Esophagus muscularis mucosa (tissue), 4 donors: ENCODE measurements at regions not wholly inside any gene's neighbourhood (a gene's known extent, or its start where the extent isn't known, plus 50 kb on each side); places are given as distances from the start of the nearest gene placed in this dataset.

Experiments used
- DNase-seq: peaks from one replicate; pipeline ENCODE4 v3.0.0-alpha.2; 2017; ENCODE audit errors: extremely low spot score
- H3K27ac ChIP-seq, 4 donors: fragments of 200-600 bp; sonication (generic); replicated peaks in 1 of 4; 1 replicate in 3 of 4; 2 replicates in 1 of 4; pipeline ENCODE4 v1.5.1; 2016 to 2019; ENCODE audit warnings: mild to moderate bottlenecking in 1 of 4
- H3K27me3 ChIP-seq, 4 donors: fragments of 200-600 bp; sonication (generic); one replicate each; pipeline versions ENCODE4 v1.5.1 to v1.6.0; 2016 to 2019
- H3K36me3 ChIP-seq, 4 donors: fragments of 200-600 bp; sonication (generic); one replicate each; pipeline ENCODE4 v1.5.1; 2016 to 2019
- H3K4me1 ChIP-seq, 4 donors: fragments of 200-600 bp; sonication (generic); one replicate each; pipeline ENCODE4 v1.5.1; 2016 to 2019
- H3K4me3 ChIP-seq, 4 donors: fragments of 200-600 bp; sonication (generic); 1 replicate in 2 of 4; 2 replicates in 2 of 4; pipeline ENCODE4 v1.5.1; 2016 to 2019; ENCODE audit warnings: mild to moderate bottlenecking in 4 of 4, moderate library complexity in 1 of 4
- H3K9me3 ChIP-seq, 4 donors: fragments of 200-600 bp; sonication (generic); 1 replicate in 3 of 4; 2 replicates in 1 of 4; pipeline ENCODE4 v1.5.1; 2016 to 2019
- EP300 ChIP-seq: sonication (generic); formaldehyde crosslinking; IDR thresholded peaks from one replicate; pipeline ENCODE4 v1.6.1; 2017; ENCODE audit warnings: antibody characterized with exemption
- POLR2A ChIP-seq: fragments of 450-650 bp; IDR thresholded peaks from one replicate; pipeline ENCODE4 v1.6.1; 2017; ENCODE audit warnings: antibody characterized with exemption, moderate library complexity, mild to moderate bottlenecking, low read depth
- POLR2AphosphoS5 ChIP-seq, 2 donors: sonication (generic); formaldehyde crosslinking; IDR thresholded peaks; one replicate each; pipeline ENCODE4 v1.6.1; 2017; ENCODE audit warnings: antibody characterized with exemption in 2 of 2
- WGBS: methylation state at CpG from one replicate; pipeline ENCODE4 v1.1.5; 2018; 5-methylcytosine and 5-hydroxymethylcytosine counted together
- intact Hi-C: fragments of 100-400 bp; cut with DNase I; formaldehyde crosslinking; loops from one replicate; pipeline ENCODE4 v1.15.1; 2023
- TF ChIP-seq, protein P1 (sequence below), 3 experiments: fragments of 200-600 bp in 2 of 3; fragments of 450-650 bp in 1 of 3; sonication (generic) in 2 of 3; IDR thresholded peaks; one replicate each; pipeline ENCODE4 v1.5.1; 2017 to 2019; ENCODE audit warnings: antibody characterized with exemption in 3 of 3, mild to moderate bottlenecking in 2 of 3, moderate library complexity in 1 of 3

DNA sequence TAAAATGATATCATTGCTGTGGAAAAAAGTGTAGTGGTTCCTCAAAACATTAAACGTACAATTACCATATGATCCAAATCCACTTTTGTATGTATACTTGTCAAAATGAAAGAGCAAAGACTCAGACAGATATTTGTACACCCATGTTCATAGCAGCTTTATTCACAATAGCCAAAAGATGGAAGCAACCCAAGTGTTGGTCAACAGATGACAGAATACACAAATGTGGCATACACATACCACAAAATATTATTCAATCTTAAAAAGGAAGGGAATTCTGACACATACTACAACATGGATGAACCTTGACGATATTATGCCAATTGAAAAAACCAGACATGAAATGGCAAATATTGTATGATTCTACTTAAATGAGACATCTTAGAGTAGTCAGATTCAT, 524.5 kb upstream of the WWC1 start:
- no peaks in the 10 kb centered on the region for H3K9me3 ChIP-seq
- DNase-seq = no peak
- H3K4me1 ChIP-seq = no peaks in the 10 kb centered on the region
- no peak for TF ChIP-seq POLR2AphosphoS5 (IDR thresholded peaks at IDR 0.05)
- no peak for TF ChIP-seq POLR2A
- TF ChIP-seq EP300 = no peak
- TF ChIP-seq, protein P1, sequence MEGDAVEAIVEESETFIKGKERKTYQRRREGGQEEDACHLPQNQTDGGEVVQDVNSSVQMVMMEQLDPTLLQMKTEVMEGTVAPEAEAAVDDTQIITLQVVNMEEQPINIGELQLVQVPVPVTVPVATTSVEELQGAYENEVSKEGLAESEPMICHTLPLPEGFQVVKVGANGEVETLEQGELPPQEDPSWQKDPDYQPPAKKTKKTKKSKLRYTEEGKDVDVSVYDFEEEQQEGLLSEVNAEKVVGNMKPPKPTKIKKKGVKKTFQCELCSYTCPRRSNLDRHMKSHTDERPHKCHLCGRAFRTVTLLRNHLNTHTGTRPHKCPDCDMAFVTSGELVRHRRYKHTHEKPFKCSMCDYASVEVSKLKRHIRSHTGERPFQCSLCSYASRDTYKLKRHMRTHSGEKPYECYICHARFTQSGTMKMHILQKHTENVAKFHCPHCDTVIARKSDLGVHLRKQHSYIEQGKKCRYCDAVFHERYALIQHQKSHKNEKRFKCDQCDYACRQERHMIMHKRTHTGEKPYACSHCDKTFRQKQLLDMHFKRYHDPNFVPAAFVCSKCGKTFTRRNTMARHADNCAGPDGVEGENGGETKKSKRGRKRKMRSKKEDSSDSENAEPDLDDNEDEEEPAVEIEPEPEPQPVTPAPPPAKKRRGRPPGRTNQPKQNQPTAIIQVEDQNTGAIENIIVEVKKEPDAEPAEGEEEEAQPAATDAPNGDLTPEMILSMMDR (IDR thresholded peaks at IDR 0.05) = no peak
- H3K4me3 ChIP-seq = no peak overlapping the region
- no peak overlapping the region for H3K27ac ChIP-seq
- 43% methylated on average over 2 of the region's 2 CpGs for WGBS
- intact Hi-C loops = no loop called here
- H3K27me3 ChIP-seq = no peaks in the 10 kb centered on the region
- no peaks in the 10 kb centered on the region for H3K36me3 ChIP-seq

DNA sequence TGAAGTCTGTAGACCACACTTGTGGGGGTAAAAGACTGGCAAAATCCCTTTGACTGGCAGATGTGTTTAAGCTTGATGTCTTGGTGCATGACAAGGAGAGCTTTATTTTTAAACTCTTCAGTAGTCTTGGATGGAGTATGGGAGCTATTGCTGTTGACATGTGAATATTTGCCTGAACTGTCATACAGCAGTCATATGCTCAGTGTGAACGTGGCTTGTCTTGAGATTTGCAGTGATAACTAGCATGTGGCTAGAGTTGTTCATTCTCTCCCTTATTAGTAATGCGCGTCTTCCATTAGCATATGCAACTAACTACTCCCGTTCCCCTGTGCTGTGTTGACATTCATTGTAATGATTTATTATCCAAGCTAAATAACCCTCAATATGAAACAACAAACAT, 523.6 kb upstream of the WWC1 start:
- no peak for DNase-seq
- intact Hi-C loops = no loop called here
- Histone ChIP-seq H3K4me3 (no peak overlapping the region), H3K9me3 (no peaks in the 10 kb centered on the region), H3K27ac (no peak overlapping the region), H3K27me3 (no peaks in the 10 kb centered on the region), H3K4me1 (no peaks in the 10 kb centered on the region), H3K36me3 (no peaks in the 10 kb centered on the region)
- 73% methylated on average over 4 of the region's 4 CpGs for WGBS
- TF ChIP-seq POLR2AphosphoS5 (IDR thresholded peaks at IDR 0.05) = no peak
- no peak for TF ChIP-seq EP300
- TF ChIP-seq, protein P1 (IDR thresholded peaks at IDR 0.05) = no peak
- no peak for TF ChIP-seq POLR2A

DNA sequence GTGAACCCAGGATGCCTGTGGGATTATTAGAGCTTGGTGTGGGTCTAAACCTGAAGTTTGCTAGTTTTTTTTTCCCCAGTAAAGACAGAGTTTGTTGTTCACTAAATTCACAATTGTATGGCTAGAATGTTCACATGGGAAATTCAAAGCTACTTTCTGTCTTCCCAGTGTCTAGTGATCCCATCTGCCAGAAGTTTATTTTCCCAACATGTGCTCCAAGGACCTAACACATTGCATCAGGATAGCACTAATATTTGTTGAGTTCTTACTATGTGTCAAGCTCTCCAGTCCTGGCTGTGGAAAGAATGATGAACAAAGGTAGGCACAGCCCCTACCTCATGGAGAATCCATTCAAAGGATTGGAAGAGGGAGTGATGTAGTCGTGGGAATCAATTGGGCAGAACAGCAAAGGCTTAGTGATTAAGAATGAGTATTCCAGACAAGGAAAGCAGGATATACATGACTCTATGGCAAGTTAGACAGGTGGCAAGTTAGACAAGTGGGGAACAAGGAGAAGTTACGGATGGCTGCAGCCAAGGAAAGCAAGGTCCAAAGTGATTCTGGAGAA, 521.5 kb upstream of the WWC1 start:
- Histone ChIP-seq H3K27me3 (no peaks in the 10 kb centered on the region), H3K4me1 (no peaks in the 10 kb centered on the region), H3K27ac (no peak overlapping the region), H3K9me3 (no peaks in the 10 kb centered on the region), H3K36me3 (no peaks in the 10 kb centered on the region), H3K4me3 (no peak overlapping the region)
- 92% methylated on average over 2 of the region's 2 CpGs for WGBS
- intact Hi-C loops = no loop called here
- DNase-seq = no peak
- TF ChIP-seq EP300 = no peak
- no peak for TF ChIP-seq POLR2A
- TF ChIP-seq, protein P1 (IDR thresholded peaks at IDR 0.05) = no peak
- TF ChIP-seq POLR2AphosphoS5 (IDR thresholded peaks at IDR 0.05) = no peak

DNA sequence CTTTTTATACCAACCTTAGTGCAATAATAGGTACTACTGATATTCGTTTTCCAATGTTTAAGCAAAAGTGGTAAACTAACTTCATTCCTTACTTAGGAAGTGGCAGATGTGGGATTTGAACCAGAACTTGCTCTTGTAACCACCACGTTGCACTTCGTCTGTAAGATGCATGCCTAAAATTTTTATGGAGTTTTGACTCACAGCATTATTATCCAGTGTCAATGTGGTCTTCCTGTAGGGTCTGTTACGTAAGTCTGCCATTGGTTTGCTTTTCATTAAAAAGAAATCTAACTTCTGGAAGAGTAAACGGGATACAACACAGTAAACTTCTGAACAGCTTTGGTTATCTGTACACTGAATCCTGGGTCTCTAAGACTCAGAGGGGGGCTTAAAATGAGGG, 521.0 kb upstream of the WWC1 start:
- intact Hi-C loops = no loop called here
- 76% methylated on average over 5 of the region's 5 CpGs for WGBS

More for the DNA sequence above, 521.0 kb upstream of the WWC1 start:
- H3K9me3 ChIP-seq = no peaks in the 10 kb centered on the region
- H3K27ac ChIP-seq = no peak overlapping the region
- no peaks in the 10 kb centered on the region for H3K4me1 ChIP-seq
- no peaks in the 10 kb centered on the region for H3K36me3 ChIP-seq
- TF ChIP-seq, protein P1 (IDR thresholded peaks at IDR 0.05) = no peak
- no peak for TF ChIP-seq EP300
- TF ChIP-seq POLR2A = no peak
- no peak for TF ChIP-seq POLR2AphosphoS5 (IDR thresholded peaks at IDR 0.05)
- DNase-seq = no peak
- no peak overlapping the region for H3K4me3 ChIP-seq
- no peaks in the 10 kb centered on the region for H3K27me3 ChIP-seq
